ENCODE measurements at regions not wholly inside any gene's neighbourhood (a gene's known extent, or its start where the extent isn't known, plus 50 kb on each side); places are given as distances from the start of the nearest gene placed in this dataset.

- no peaks in the 10 kb centered on the region for H3K36me3 Mint-ChIP-seq (ENCODE audit: low read depth, unreplicated experiment)
- TF ChIP-seq CTCF (IDR thresholded peaks at IDR 0.05; ENCODE audit: unreplicated experiment): no peak
- no peaks in the 10 kb centered on the region for H3K27me3 Mint-ChIP-seq (ENCODE audit: unreplicated experiment)
- no peak for DNase-seq (ENCODE audit: low spot score)
- no peaks in the 10 kb centered on the region for H3K4me1 Mint-ChIP-seq (ENCODE audit: unreplicated experiment)
- no peak overlapping the region for H3K4me3 Mint-ChIP-seq (ENCODE audit: unreplicated experiment)
- no peaks in the 10 kb centered on the region for H3K9me3 Mint-ChIP-seq (ENCODE audit: unreplicated experiment)
- no peak overlapping the region for H3K27ac Mint-ChIP-seq (ENCODE audit: unreplicated experiment)
These were observed 727.4 kb downstream of the ETS1 start for GRCh38 chr11:127859941-127860354.

- Mint-ChIP-seq H3K27me3 (ENCODE audit: unreplicated experiment) (no peaks in the 10 kb centered on the region), H3K27ac (ENCODE audit: unreplicated experiment) (no peak overlapping the region), H3K4me3 (ENCODE audit: unreplicated experiment) (no peak overlapping the region), H3K9me3 (ENCODE audit: unreplicated experiment) (no peaks in the 10 kb centered on the region), H3K36me3 (ENCODE audit: low read depth, unreplicated experiment) (no peaks in the 10 kb centered on the region), H3K4me1 (ENCODE audit: unreplicated experiment) (no peaks in the 10 kb centered on the region)
- DNase-seq (ENCODE audit: low spot score): no peak
- TF ChIP-seq CTCF (IDR thresholded peaks at IDR 0.05; ENCODE audit: unreplicated experiment): no peak
These were observed 742.5 kb downstream of the ETS1 start for GRCh38 chr11:127844876-127845275.

GRCh38 chr11:127843483-127844396, 743.6 kb downstream of the ETS1 start:
- Mint-ChIP-seq H3K27me3 (ENCODE audit: unreplicated experiment) (no peaks in the 10 kb centered on the region), H3K4me3 (ENCODE audit: unreplicated experiment) (no peak overlapping the region), H3K36me3 (ENCODE audit: low read depth, unreplicated experiment) (no peaks in the 10 kb centered on the region), H3K27ac (ENCODE audit: unreplicated experiment) (no peak overlapping the region), H3K9me3 (ENCODE audit: unreplicated experiment) (no peaks in the 10 kb centered on the region), H3K4me1 (ENCODE audit: unreplicated experiment) (no peaks in the 10 kb centered on the region)
- peak; percentile 83 for DNase-seq (ENCODE audit: low spot score)
- peak; percentile 79 for TF ChIP-seq CTCF (IDR thresholded peaks at IDR 0.05; ENCODE audit: unreplicated experiment)

GRCh38 chr11:127825183-127825582, 762.2 kb downstream of the ETS1 start:
- H3K27me3 Mint-ChIP-seq (ENCODE audit: unreplicated experiment): peaks cover 1% of the 10 kb centered on the region
- H3K27ac Mint-ChIP-seq (ENCODE audit: unreplicated experiment): no peak overlapping the region
- H3K4me3 Mint-ChIP-seq (ENCODE audit: unreplicated experiment): no peak overlapping the region
- no peak for TF ChIP-seq CTCF (IDR thresholded peaks at IDR 0.05; ENCODE audit: unreplicated experiment)
- no peak for DNase-seq (ENCODE audit: low spot score)
- no peaks in the 10 kb centered on the region for H3K9me3 Mint-ChIP-seq (ENCODE audit: unreplicated experiment)
- no peaks in the 10 kb centered on the region for H3K36me3 Mint-ChIP-seq (ENCODE audit: low read depth, unreplicated experiment)
- peaks cover 2% of the 10 kb centered on the region for H3K4me1 Mint-ChIP-seq (ENCODE audit: unreplicated experiment)

- Mint-ChIP-seq H3K27me3 (ENCODE audit: unreplicated experiment) (peaks cover 1% of the 10 kb centered on the region), H3K4me1 (ENCODE audit: unreplicated experiment) (no peaks in the 10 kb centered on the region), H3K4me3 (ENCODE audit: unreplicated experiment) (no peak overlapping the region), H3K36me3 (ENCODE audit: low read depth, unreplicated experiment) (no peaks in the 10 kb centered on the region), H3K27ac (ENCODE audit: unreplicated experiment) (no peak overlapping the region), H3K9me3 (ENCODE audit: unreplicated experiment) (no peaks in the 10 kb centered on the region)
- DNase-seq (ENCODE audit: low spot score): no peak
- TF ChIP-seq CTCF (IDR thresholded peaks at IDR 0.05; ENCODE audit: unreplicated experiment): no peak
These were observed 768.7 kb downstream of the ETS1 start for GRCh38 chr11:127818625-127819024.
